ENCODE measurements at regions not wholly inside any gene's neighbourhood (a gene's known extent, or its start where the extent isn't known, plus 50 kb on each side); places are given as distances from the start of the nearest gene placed in this dataset.

DNA sequence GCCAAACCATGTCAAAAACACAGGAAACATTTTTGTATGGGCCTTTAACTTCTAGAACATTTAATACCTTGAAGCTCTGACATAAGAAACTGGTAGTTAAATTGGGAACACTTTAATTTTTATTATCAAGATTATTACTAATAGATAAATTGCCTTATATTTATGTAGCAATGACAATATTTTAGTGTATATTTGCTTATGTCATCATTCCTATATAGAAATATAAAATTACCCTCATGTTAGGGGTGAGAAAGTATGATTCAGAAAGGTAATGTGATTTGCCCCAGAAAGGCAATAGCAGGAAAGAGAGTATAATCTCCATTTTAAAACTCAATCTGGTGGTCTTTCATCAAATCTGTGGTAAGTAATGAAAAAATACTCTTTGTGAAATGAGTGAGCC is 147.4 kb downstream of the IL15 start:
- no peak for DNase-seq

DNA sequence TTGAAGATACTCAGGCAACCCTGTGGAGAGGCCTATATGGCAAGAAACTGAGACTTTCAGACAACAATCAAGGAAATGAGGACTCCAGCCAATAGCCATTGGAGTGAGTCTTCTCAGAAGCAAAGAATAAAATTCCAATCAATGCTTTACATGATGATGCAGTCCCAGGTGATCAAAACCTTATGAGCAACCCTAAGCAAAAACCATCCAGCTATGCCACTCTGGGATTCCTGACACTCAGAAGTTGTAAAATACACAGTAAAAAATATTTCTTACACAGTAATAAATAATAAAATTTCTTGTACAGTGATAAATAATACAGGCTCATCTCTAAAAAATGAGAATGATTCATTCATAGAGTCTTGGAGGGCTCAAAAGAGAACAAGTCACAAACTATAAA is 150.6 kb downstream of the IL15 start:
- DNase-seq, result no peak

DNA sequence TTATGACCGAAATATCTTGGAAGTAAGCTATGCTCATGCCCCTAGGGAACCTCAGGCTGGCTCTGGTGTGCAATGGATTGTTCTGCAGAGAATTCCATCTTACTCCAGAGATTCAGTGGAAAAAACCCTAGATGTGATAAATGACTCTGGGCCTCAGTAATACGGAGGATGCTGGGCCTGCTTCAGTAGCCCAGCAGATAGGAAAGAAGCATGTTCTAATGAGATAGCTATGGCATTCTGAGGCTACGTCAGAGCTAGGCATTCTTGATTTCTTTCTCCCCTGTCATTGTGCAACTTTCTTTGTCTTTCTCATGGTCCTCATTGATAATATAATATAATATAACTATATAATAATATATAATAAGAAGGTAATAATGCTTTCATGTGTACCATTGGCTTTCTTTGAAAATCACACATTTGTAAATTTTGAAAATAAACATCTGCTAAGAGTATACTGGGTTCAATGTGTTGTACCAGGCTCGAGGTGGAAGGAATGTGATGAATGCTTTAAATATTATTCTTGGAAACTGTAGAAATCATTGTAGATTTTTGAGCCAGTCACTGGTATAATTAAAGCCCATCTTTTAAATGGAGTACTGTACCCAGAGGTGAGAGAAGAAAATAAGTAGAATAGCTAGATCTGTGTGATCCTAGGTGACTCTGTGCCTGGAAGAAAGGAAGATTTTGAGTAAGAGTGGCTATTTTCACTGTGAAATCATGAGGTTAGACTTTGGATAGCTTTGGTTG is 152.0 kb downstream of the IL15 start:
- DNase-seq, result no peak

DNA sequence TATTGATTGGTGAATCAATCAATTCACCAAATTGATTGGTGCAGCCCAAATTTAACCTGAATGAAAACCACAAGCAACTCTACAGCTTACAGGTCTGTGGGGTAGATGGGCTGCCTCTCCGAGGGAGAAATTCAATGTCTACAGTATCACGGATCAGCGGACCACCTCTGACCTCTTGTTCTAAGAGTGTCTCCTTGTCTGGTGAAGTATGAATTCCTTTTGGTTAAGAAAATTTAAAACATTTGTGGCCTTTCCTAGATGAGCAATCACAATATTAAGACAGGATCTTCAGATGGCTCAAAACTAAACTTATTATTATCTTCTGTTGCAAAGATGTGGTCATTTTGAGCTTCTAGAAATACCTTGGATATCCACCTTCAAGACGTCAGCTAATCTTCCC is 153.3 kb downstream of the IL15 start:
- no peak for DNase-seq

DNA sequence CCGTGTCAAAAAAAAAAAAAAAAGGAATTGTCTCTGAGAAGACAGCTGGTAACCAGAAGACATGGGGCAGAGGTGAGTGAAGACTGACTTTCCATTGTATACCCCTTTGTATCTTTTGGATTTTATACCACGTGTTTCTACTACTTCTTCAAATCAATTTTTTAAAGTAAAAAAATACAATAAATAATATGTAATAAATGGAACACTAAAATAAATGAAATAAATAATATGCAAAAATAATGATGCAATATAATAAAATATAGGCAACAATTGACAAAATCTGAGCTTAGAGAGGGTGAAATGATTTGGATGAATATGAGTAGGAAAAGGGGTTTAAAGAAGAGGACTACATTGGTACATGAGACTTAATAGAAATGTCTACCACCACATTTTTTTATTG is 155.8 kb downstream of the IL15 start:
- DNase-seq, result no peak

DNA sequence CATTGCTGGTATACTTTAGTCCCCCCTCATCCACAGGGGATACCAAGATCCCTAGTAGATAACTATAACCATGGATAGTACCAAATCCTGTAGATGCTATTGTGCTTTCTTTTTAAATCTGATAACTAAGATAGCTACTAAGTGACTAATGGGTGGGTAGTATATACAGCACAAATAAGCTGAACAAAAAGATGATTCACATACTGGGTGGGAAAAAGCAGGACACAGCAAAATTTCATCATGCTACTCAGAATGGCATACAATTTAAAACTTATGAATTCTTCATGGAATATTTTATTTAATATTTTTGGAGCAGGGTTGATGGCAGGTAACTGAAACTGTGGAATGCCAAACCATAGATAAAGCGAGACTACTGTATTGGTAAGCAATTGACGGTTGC is 161.6 kb downstream of the IL15 start:
- DNase-seq, result no peak

DNA sequence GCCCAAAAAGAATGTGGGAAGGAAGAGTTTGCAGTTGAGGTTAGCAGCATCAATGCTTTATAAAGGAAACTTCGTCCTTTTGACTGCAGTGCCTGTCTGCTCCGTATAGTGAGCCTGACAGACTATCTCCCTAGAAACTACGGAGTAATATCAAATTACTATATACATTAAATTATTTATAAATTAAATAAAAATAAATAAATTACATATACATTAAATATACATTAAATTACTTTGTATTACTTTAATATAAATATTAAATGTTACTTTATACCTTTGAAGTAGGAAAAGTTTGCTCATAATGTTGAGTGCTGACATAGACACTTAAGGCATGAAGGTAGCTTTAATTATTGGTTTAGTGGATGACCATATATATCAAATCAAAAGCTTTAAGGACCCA is 165.2 kb downstream of the IL15 start:
- no peak for DNase-seq

DNA sequence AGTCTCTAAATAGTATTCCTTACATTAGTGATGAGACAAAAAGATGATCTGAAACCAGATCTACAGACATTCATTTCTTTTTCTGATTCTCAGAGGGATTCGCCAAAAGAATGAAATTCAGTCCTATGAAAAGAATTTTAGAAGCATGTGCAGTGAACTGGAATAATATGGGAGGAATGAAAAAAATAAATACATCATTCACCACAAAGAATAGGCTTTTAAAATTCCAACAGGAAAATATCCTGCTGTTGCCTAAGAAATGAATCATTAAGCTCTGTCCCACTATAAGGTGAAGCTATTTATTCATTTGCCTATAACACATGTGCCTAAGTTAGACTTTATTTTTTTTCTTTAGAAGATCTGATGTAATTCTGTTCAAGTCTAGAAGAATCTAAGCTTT is 165.9 kb downstream of the IL15 start:
- DNase-seq, result no peak

DNA sequence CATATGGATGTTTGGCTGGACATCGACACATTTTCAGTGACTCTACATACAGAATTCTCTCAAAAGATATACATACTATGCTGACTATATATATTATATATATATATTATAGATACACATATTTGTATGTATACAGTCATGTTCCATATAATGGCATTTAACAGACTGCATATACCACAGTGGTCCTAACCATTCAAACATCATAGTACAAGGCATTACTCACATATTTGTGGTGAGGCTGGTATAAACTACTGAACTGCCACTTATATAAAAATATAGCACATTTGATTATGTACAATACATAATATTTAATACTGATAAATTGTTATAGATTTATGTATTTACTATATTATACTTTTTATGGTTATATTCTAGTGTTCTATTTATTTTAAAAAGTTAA is 168.5 kb downstream of the IL15 start:
- no peak for DNase-seq

DNA sequence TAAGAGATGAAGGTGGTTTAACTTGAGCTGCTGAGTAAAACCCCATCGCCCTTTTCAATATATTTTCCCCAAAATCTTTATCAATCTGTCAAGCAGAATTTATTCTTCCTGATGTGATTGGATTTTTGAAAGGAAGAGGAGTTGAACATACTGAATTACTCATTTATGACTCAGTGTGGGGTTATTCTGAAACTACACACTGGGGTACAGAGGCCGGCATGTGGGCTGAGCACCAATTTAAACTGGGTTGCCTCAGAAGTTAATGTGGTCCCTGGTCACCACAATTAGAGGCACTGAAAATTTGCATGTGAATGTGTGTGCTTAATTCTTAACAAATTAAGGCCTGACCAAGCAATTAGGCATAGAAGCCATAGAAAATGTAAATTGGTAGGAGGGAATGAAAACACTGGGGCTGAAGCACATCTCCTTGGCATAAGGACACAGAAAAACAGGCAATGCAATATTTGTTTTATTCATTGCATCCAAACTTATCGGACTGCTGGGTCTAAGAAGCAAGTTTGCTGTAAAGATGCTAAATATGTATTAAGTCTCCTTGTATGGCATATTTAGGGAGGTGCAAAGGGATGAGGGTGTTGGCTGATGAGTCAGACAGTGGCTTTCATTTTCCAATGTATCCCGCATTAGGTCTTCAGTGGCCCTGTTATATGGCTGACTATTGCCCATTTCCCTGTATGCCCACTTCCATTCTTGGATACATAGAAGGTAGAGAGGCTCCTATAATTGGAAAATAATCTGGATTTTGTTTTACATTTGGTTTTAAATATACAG is 170.9 kb downstream of the IL15 start:
- no peak for DNase-seq

DNA sequence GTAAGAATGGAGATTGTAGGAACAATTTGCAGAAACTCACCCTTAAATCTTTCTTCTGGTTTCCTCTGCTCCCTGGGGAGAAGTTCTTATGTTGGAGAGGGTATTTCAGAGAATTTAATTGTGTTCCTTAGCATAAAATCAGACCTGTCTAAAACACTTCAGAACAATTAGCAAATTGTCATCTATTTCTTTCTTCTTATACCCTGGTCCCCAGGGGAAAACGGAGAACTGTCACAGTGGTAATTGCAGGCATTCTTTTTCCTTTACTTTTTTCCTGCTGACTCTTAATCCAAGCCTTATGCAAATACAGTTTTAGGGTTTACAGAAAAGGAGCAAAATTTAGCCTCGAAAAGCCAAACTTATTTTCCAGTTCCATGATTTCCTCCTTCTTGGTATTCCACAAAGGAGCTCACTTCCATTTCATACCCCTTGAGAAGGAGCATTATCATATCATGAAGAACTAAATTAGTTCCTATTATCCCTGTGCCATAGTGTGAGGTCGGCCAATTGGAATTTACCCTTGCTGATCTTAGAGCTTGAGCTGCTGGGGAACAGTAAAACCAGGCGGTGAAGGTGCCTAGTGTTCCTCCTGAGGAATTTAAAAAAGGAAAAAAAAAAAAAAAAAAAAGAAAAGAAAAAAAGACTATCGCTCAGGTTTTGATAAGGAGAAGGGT is 173.8 kb downstream of the IL15 start:
- DNase-seq, result no peak

DNA sequence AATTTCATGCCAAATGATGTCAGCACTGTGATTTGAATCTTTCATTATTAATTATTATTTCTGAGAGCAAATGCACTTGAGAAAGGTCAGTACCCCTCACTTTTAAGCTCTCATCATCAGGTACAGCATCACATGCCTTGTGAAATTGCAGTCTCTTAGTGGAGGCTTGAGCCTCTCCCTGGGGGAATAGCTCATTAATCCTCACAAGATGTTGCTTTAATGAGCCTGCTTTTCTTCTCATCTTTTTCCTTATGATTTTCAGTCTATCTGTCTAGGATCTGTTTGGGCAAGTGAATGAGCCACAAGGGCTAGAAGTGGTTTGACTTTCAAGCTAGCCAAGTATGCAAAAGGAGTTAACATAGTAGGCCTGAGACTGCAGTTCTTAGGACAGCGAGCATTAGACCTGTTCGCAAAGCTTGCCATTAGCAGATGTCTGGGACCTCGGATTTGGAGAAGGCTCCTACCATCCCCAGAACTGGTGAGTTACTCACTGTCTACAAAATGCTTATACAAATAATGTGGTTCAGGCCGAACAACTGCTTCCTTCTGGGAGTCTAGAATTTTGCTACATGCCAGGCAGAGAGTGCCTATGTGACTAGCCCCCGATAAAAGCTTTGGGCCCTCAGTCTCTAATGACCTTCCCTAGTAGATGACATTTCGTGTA is 174.5 kb downstream of the IL15 start:
- no peak for DNase-seq

DNA sequence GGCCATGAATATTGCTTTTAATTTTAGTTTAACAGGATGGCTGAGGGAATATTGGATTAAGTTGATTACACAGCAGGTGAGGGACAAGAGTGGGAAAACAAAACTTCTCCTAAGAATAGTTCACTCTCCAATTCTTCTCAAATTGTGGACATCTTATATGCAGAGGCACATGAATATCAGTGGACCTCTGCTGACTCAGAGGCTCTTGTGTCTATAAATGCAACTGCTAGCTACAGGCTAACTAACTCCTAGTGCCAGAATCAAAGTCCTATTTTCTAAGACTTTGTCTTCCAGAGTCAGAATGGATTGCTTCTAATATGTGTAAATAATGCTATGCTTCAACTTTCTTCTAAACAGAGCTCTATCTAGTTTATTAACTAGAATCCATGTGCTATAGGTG is 175.8 kb downstream of the IL15 start:
- no peak for DNase-seq

DNA sequence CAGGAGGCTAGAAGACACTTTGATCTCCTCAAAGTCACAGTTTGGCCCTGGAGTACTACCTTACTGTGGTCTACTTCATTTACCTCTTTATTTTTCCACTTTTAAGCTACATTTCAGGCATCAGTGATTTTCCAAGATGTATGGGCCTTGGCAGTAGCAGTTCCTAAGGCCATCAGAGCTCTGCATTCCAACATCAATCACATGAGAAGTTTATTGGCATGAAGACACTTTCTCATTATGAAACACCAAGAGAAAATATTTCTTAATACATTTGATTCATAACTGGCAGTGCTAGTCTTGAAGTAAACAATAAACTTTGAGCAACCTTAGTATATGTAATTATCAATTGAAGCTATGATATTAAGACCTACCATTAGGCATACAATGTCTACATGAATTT is 178.1 kb downstream of the IL15 start:
- DNase-seq, result no peak

DNA sequence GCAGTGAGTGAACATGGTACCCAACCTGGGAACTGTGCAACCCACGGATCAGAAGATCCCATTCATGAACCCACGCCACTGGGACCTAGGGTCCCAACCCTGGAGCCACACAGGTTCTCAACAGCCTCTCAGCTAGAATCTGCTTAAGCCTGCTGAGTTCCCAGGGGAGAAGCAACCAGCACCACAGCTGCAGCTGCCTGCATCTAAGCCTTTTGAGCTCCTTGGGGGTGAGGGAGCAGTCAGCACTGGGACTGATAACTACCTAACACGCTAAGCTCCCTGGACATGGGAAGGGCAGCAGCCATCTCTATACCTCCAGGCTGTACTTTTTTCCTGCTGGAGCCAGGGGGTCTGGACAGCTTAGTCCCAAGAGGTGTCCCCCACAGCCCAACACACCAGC is 179.3 kb downstream of the IL15 start:
- no peak for DNase-seq

DNA sequence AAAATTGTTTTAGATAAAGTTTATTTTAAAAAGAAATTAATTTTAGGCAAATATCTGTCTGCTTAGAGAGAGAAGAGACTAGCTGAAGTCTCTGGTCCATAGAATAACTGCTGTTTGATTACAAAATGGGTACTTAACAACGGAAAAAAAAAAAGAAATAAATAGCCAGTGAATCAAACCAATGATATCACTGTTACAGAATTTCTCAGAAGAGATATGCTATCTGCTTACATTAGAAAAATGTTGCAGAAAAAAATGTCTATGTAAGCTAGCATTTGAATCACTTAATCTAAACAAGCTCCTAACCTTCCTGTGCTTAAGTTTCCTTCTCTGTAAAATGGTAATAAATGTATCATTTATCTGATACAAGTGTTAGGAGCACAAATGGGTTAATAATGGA is 189.9 kb downstream of the IL15 start:
- no peak for DNase-seq

DNA sequence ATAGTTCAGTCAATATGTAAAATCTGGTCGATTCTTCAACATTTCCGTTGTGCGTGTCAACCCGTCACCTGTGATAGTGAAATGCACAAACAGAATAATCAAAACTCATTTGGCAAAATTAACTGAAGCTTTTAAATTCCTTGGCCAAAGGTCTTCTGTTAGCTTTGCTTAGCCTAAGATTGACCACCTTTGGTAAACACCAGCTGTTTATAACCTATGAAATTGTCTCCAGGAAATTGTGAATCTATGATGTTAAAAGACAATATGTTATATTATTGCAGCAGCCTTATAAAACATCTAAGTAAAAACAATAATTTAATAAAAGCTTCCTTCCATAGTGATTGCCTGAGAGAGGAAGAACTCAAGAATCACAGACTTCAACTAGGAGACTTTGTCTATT is 196.8 kb downstream of the IL15 start:
- no peak for DNase-seq

DNA sequence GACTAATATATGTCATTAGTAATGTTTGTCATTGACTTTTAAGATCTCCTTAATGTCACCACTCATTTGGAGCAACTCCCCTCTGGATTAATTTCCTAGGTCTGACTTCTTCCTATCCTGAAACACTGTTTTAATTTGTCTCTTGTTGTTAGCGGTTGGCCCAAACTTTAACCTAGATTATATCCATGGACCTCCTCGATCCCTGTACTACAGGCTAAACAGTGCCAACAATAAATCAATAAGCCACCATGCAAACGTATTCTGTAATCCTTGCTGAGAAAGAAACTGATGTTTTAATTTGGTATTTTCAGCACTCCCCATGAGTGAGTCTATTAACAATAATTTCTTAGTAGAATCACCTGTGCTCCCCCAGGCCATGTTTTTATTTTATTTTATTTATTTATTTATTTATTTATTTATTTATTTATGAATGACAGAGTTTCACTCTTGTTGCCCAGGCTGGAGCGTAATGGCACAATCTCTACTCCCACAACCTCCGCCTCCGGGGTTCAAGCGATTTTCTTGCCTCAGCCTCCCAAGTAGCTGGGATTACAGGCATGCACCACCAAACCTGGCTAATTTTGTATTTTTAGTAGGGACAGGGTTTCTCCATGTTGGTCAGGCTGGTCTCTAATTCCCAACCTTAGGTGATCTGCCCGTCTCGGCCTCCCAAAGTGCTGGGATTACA is 204.1 kb downstream of the IL15 start:
- no peak for DNase-seq

DNA sequence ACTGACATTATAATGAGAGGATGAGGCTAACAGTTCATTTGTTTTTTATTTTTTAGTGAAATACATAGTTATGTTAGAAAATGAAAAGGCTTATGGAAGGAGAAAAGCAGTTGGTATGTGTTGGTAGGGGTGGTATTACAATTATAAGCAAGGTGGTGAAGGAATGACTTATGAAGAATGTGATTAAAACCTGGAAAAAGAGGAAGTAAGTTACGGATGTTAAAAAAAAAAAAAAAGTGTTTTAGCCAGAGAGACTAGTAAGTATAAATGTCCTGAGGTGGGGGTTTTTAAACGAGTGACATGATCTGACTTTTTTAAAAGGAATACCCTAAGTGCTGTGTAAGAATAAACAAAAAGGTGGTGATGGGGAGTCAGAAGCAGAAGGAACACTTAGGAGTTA is 206.8 kb downstream of the IL15 start:
- no peak for DNase-seq

DNA sequence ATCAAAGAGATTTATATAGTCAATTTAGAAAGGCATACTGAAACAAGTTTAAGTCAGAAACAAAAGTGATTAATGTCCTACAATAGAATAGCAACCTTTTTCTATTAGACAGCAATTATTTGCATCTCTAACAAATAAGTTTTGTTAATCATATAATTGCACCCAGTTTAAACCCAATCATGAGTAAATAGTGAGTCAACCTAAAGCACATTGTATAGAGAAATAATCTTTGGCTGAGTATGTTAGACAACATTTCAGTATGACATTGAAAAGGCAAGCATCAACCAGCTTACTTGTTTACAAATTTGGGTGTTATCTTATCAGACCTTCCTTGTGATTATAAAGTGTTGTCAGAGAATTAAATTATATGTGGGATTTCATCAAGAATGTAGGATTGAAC is 209.5 kb downstream of the IL15 start:
- DNase-seq, result no peak

DNA sequence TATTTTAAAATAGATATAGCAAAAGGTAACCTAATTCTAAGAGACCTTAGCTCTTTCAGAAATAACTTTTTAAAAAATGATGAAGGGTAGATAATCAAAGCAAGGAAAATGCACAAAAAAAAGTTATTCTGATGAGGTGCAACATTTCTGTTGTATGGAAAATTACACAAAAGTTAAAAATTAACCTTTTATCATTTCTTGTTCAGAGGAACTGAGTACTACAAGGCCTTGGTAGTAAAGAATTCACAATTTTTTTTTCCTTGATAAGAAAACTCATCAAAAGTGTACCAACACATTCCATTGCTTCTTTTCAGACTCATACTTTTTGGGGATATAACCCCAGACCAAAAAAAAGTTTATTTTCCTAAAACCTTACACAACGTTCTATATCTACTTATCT is 213.0 kb downstream of the IL15 start:
- no peak for DNase-seq

DNA sequence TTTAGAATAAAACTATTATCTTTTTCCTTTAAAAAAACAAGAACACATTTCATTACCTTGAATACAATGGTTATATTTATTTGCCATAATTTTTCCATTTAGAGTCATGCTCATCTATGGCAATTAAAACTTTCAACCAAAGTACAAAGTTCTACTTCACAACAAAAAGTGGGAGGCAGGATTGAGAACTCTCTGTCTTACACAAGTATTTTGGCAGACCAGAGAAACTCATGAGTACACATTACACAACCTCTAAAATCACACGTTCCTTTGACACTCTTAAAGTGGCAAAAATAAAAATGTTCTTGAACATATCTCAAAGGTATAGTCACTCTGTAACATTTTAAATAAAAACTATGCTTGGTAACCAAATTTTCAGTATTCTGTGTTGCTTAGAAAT is 213.4 kb downstream of the IL15 start:
- DNase-seq, result no peak
